HG02610 (cell line): ENCODE measurements at regions not wholly inside any gene's neighbourhood (a gene's known extent, or its start where the extent isn't known, plus 50 kb on each side); places are given as distances from the start of the nearest gene placed in this dataset.
"Not testable (repeated sequence)": the region's sequence is repeated elsewhere in the genome, so short reads cannot be mapped to it uniquely, and the experiment has no call there.

ENCODE experiments used
- ATAC-seq: cut with Tn5 transposase; IDR thresholded peaks from one replicate; pipeline ENCODE4 v1.9.1; 2021; ENCODE audit warnings: mild to moderate bottlenecking, moderate library complexity; ENCODE audit not compliant: unreplicated experiment

DNA sequence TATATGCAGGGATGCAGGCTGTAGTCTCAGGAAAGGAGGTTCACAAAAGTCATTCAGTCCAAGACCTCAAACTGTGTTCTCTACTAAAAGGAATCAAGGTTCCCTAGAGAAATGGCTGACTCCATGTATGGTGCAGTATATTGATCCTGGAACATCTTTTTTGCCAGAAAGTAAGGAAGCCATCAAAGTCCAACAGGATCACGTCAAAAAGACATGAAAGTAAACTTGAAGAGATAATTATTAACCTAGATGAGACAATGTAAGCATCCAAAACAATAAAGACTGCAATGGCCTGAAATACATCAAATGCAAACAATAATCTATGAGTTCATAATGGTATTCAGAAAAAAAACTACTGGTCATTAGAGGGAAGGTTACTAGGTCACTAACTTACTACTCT is 115.6 kb upstream of the FABP2 start:
- ATAC-seq = not testable (repeated sequence)

DNA sequence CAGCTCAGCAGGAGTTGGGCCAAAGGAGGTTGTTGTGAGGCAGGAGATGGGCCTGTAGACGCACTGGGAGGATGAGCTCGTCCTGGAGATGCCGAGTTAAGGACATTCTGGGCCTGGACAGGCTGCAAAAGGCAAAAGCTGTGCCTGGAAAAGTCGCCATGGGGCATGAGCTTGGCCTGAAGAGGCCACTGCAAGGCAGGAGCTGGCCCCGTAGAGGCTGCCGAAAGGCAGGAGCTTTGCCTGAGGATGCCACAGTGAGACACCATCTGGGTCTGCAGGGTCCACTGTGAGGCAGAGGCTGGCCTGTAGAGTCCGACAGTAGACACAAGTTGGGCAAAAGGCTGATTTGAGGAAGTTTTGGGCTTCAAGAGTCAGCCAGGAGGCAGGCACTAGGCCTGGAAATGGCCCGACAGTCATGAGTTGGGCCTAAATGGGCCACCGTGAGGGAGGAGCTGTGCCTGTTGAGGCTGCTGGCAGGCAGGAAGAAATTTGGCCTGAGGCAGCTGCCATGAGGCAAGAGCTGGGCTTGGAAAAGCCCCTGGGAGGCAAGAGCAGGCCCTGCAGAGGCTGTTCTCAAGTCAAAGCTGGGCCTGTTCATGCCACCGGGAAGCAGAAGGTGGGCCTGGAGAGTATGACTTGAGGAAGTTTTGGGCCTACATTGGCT is 86.8 kb upstream of the FABP2 start:
- not testable (repeated sequence) for ATAC-seq

DNA sequence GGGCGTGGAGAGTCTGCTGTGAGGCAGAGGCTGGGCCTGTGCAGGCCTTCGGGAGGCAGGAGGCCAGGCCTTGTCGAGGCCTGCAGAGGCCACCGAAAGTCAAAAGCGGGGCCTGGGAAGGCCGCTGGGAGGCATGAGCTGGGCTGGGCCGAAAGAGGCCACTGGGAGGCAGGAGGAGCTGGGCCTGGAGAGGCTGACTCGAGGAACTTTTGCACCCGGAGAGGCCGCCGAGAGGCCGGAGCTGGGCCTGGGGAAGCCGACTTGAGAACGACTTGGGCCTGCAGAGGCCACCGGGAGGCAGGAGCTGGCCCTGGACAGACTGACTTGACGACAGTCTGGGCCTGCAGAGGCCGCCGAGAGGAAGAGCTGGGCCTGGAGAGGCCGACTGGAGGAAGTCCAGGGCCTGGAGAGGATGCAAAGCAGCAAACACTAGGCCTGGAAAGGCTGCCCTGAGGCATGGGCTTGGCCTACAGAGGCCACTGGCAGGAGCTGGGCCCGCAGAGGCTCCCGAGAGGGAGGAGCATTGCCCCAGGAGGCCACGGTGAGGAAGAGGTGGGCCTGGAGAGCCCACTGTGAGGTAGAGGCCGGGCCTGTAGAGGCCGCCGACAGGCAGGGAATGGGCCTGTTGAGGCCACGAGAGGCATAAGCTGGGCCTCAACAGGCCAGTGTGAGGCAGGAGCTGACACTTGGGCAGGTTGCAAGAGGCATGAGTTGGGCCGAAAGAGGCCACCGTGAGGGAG is 85.0 kb upstream of the FABP2 start:
- not testable (repeated sequence) for ATAC-seq

DNA sequence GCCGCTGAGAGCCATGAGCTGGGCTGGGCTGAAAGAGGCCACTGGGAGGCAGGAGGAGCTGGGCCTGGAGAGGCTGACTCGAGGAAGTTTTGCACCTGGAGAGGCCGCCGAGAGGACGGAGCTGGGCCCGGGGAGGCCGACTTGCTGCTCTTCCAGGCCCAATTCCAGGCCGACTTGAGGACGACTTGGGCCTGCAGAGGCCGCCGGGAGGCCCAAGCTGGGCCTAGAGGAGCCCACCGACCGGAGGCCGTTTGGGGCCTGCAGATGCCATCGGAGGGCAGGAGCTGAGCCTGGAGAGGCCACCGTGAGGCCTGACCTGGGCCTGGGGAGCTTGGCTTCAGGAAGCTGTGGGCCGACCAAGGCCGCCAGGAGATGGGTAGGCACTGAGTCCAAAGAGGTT is 84.1 kb upstream of the FABP2 start:
- ATAC-seq = not testable (repeated sequence)

DNA sequence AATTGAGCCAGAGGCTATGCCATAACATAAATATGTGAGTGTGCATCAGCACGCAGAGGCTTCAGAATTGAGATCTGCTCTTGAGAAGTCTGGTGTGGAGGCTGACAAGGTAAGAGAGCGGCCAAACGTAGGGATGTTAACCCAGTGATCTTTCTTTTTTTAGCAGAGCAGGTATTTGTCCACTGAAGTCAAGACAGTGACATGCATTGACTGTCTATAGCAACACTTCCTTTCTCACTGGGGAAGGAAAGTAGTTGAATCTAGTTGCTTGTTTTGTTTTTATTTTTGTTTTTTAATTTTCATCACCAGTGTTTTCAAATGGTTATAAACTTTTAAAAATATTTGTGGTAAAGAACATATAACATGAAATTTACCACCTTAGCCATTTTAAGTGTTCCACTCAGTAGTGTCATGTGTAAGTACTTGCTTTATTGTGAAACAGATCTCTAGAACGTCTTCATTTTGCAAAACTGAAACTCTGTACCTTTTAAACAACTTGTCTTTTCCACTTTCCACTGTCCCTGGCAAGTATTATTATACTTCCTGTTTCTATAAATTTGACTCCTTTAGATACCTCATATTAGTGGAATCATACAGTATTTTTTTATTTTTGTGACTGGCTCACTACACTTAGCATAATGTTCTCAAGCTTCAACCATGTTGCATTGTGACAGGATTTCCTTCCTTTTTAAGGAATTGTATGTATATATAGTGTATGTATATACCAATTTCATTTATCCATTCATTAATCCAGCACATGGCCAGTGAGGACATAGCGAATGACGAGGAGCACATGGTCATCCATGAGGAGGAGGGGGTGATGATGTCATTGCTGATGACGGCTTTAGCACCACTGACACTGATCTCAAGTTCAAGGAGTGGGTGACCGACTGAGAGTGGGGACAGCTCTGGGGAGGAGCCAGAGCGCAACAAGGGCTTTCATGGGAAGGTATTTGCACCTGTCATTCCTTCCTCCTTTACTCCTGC is 80.7 kb upstream of the FABP2 start:
- peak; percentile 70 for ATAC-seq

DNA sequence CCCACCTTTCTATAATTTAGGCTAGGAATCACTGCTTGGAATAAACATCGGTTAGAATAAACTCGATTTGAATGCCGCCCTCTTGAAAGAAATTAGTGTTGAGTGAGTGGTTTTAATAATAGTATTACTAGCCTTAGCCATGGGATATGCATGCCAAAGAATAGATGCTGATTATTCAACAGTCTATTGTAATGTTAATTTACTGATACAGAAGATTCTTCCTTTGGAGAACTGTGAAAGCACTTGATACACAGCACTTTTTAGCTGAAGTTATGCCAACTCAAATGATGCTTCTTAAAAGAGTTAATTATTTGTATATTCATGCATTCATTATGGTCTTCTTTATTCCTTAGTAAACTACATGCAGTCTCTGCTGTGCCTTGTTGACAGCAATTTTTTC is 73.8 kb upstream of the FABP2 start:
- ATAC-seq = not testable (repeated sequence)

DNA sequence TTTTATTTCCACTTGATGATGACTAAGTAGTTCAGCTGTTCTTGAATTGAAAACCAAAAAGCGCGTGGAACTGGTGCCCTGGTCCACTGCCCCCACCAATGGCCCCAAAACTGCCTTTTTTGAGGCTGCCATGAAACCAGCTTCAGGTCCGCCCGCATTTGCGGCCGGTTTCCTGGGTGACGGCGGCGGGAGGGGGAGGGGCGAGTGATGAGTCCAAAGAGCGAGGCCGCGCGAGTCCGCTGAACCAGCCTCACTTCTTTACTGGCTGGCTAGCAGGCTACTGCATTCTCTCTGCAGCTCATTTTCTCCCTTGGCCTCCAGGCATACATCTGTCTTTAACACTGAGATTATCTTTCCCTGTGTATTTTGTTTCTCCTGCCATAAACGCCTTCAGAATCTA is 72.9 kb upstream of the FABP2 start:
- no peak for ATAC-seq

DNA sequence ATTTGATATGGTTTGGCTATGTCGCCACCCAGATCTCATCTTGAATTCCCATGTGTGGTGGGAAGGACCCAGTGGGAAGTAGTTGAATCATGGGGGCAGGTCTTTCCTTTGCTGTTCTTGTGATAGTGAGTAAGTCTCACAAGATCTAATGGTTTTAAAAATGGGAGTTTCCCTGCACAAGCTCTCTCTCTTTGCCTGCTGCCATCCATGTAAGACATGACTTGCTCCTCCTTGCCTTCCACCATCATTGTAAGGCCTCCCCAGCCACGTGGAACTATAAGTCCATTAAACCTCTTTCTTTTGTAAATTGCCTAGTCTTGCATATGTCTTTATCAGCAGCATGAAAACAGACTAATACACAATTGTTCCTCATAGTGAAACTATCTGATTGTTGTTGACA is 66.9 kb upstream of the FABP2 start:
- ATAC-seq = not testable (repeated sequence)

DNA sequence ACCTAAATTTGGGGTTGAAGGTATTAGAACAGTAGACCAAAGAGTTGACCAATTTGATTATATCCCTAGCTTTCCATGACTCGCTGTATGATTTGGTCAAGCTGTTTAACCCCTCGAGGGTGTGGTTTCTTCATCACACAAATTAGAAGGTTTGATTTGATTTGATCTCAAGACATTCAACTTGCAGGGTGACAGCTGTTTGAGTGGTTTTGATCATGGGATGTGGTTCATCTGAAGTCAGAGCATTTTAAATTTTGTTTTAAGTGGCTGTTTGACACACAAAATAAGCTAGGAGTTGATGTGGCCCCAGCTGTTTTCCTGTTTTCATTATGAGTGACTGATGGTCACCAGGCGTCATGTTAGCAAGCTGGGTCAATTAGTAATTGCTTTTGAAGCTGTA is 52.7 kb upstream of the FABP2 start:
- ATAC-seq = not testable (repeated sequence)

DNA sequence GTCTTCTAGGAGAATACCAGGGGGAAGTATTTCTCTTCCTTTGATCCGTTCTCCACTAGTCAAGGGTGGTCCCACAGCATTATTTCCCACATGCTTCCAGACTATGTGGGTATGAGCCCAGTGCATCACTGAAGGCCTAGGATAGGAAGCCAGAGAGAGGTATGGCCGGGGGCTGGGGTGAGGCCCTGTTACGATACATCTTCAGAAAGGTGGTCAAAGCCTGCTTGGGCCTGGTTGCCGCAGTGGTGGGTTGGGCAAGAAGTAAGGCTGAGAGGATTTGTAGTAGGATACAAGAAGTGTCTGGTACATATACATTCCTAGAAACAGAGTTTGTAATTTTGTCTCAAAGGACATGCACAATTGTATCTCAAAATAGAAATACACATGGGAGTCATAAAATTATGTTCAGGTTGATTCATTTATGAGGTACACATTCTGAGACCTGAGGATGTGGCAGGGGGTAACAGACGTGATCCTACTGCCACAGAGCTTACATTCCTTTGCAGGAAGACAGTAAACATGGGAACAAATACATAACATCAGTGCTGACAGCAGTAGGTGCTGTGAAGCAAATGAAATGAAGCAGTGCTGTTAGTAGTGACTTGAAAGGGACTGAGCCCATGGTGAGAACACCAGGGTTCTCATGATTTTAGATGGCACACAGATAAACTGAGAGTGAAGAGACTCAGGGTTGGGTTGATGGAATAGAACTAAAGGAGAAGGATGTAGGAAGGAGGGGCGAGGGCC is 50.6 kb upstream of the FABP2 start:
- ATAC-seq = not testable (repeated sequence)
